ENCODE measurements at regions not wholly inside any gene's neighbourhood (a gene's known extent, or its start where the extent isn't known, plus 50 kb on each side); places are given as distances from the start of the nearest gene placed in this dataset.

DNA sequence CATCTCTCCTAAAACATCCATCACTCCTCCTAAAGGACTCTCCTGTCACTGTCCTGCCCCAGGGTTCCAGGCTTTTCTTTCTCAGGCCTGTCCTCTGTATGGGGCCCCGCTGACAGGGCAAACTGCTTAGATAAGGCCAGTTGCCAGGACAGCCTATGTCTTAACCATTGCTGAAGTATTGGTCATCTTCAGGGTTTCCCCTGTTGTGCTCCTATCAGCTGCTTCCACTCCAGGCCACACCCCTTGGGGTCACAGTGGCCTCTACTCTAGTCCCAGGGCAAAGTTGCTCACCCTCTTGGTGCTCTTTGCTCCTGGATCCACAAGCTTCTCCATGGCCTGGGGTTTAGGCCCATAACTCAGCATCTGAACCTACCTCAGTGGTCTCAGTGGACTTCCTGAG is 138.0 kb upstream of the PJA1 start:
- no peak for TF ChIP-seq POLR2A (IDR thresholded peaks at IDR 0.05)
- TF ChIP-seq, protein P1, sequence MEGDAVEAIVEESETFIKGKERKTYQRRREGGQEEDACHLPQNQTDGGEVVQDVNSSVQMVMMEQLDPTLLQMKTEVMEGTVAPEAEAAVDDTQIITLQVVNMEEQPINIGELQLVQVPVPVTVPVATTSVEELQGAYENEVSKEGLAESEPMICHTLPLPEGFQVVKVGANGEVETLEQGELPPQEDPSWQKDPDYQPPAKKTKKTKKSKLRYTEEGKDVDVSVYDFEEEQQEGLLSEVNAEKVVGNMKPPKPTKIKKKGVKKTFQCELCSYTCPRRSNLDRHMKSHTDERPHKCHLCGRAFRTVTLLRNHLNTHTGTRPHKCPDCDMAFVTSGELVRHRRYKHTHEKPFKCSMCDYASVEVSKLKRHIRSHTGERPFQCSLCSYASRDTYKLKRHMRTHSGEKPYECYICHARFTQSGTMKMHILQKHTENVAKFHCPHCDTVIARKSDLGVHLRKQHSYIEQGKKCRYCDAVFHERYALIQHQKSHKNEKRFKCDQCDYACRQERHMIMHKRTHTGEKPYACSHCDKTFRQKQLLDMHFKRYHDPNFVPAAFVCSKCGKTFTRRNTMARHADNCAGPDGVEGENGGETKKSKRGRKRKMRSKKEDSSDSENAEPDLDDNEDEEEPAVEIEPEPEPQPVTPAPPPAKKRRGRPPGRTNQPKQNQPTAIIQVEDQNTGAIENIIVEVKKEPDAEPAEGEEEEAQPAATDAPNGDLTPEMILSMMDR (IDR thresholded peaks at IDR 0.05), result no peak
